HUES48 (cell line): ENCODE measurements at regions not wholly inside any gene's neighbourhood (a gene's known extent, or its start where the extent isn't known, plus 50 kb on each side); places are given as distances from the start of the nearest gene placed in this dataset.

ENCODE experiments used
- H3K27ac ChIP-seq: one replicate; pipeline ENCODE4 v1.7.0; 2013; ENCODE audit warnings: low read depth, low read length, inconsistent platforms
- H3K27me3 ChIP-seq: 2 replicates; pipeline ENCODE4 v1.6.1; 2013; ENCODE audit warnings: mild to moderate bottlenecking, low read length; ENCODE audit not compliant: control insufficient read depth, insufficient read depth
- H3K36me3 ChIP-seq: 2 replicates; pipeline ENCODE4 v1.6.1; 2013; ENCODE audit warnings: low read length; ENCODE audit not compliant: control insufficient read depth, insufficient read depth
- H3K4me1 ChIP-seq: 2 replicates; pipeline ENCODE4 v1.6.1; 2013; ENCODE audit warnings: mild to moderate bottlenecking, low read length; ENCODE audit not compliant: control insufficient read depth, insufficient read depth
- H3K4me3 ChIP-seq: 2 replicates; pipeline ENCODE4 v1.5.1; 2013; ENCODE audit warnings: mild to moderate bottlenecking, low read depth, low read length
- H3K9ac ChIP-seq: 2 replicates; pipeline ENCODE4 v1.6.1; 2013; ENCODE audit warnings: mild to moderate bottlenecking, low read depth, low read length, moderate library complexity
- H3K9me3 ChIP-seq: 2 replicates; pipeline ENCODE4 v1.6.1; 2013; ENCODE audit warnings: low read length; ENCODE audit not compliant: control insufficient read depth, insufficient read depth

DNA sequence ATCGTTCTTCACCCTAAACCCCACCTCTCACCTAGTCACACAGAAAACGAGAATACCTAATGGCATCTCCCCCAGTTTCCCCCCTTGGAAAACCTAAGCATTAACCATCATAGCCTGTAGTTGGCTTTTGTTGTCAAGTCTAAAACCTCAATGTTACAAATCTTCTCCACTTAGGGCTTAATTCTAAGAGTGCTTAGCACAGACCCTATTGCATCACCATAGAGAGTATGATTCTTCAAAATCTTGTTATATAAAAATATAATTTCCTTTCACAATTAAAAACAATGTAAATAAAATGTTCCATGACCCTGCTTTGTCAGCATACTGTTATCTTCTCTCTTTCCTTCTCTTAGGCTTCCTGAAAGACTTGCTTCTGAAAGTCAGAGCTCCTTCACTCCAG lies 263.2 kb upstream of the RGS18 start:
- no peaks in the 10 kb centered on the region for H3K36me3 ChIP-seq
- no peaks in the 10 kb centered on the region for H3K4me1 ChIP-seq
- H3K9ac ChIP-seq: no peak overlapping the region
- H3K27ac ChIP-seq: no peak overlapping the region
- H3K4me3 ChIP-seq: no peak overlapping the region
- H3K9me3 ChIP-seq: no peaks in the 10 kb centered on the region
- no peaks in the 10 kb centered on the region for H3K27me3 ChIP-seq

DNA sequence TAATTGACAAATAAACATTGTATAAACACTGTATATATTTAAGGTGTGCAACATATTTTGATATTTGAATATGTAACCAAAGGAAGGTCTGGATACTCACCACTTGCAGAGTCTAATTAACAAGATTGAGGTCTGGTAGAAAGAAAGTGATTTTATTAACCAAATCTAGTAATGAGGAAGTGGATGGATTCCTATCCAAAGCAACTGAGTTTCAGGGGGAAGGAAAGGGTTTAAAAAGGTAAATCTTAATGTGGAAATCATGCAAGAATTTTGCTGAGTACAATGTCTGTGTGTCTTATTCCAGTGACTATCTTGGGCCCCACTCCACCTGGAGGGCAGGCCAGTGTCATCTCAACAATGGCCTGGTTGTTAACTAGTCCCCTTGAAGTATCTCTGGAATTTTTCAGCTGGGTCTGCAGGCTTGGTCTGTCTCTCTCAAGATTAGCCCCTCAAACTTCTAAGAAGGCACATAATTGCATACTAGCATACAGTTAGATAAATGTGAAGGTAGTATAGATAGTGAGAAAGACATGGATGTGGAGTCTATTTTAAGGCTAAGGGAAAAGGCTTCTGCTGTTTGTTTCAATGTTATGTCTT lies 262.7 kb upstream of the RGS18 start:
- no peak overlapping the region for H3K9ac ChIP-seq
- no peaks in the 10 kb centered on the region for H3K27me3 ChIP-seq
- H3K36me3 ChIP-seq: no peaks in the 10 kb centered on the region
- no peak overlapping the region for H3K4me3 ChIP-seq
- H3K27ac ChIP-seq: no peak overlapping the region
- H3K9me3 ChIP-seq: no peaks in the 10 kb centered on the region
- H3K4me1 ChIP-seq: no peaks in the 10 kb centered on the region

DNA sequence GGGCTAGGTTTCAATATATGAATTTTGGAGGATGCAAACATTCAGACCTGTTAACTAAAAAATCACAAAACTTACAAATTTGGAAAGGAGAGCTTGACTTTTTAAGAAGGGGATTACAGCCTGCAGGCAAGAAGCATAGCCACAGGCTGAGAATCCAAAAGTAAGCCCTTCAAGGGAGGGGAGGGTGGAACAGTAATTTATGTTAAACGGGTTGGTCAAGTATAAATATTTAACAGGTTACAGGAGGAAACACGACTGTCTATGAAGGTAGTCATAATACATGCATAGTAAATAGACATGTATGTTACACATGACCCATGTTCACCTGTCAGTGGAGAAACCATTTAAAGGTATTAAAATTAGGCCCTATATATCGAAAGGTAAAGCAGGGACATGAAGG lies 261.1 kb upstream of the RGS18 start:
- no peaks in the 10 kb centered on the region for H3K27me3 ChIP-seq

DNA sequence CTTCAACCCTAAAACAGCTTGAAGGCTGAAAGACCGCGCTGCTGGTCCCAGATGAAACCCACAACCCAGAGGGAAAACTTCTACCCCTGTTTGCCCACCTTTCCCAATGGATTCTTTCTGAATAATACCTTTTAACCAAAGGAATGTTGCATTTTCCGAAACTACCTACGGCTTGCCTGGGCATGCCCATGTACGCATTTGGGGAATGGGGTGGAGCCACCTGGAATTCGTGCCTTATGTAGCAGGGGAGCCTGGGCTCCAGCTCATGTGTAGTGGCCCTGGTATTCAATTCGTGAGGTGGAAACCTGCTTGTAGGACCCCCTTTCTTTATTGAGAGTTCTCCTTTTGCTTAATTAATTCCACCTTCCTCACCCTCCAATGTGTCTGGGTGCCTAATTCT lies 256.6 kb upstream of the RGS18 start:
- H3K27ac ChIP-seq: no peak overlapping the region
- peaks cover 4% of the 10 kb centered on the region; the same call in 1 of the 2 replicates for H3K9me3 ChIP-seq
- no peaks in the 10 kb centered on the region for H3K36me3 ChIP-seq
- no peaks in the 10 kb centered on the region for H3K4me1 ChIP-seq
- H3K27me3 ChIP-seq: no peaks in the 10 kb centered on the region
- H3K4me3 ChIP-seq: no peak overlapping the region
- no peak overlapping the region for H3K9ac ChIP-seq

More for the DNA sequence above, 261.1 kb upstream of the RGS18 start:
- Histone ChIP-seq H3K27ac (no peak overlapping the region), H3K36me3 (no peaks in the 10 kb centered on the region), H3K4me3 (no peak overlapping the region), H3K9ac (no peak overlapping the region), H3K9me3 (peaks cover 4% of the 10 kb centered on the region; the same call in 1 of the 2 replicates), H3K4me1 (no peaks in the 10 kb centered on the region)

DNA sequence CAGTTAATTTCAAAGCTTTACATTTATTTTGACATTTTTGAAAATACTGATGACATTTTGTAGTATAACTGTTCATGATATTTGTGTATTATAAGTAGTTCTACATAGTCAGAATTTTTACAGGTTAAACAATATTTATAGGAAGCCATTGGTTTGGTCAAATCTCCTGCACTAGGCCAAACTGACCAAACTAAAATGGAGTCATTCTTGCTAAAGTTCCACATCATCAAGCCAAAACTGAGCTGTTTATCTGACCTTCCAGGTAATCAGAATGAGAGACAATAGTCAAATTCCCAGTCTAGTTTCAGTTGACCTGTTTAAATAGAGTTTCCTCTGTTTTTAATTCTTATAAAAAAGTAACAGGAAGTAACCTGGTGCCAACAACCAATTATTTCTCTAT lies 253.3 kb upstream of the RGS18 start:
- no peak overlapping the region for H3K4me3 ChIP-seq
- H3K36me3 ChIP-seq: no peaks in the 10 kb centered on the region
- no peaks in the 10 kb centered on the region for H3K27me3 ChIP-seq
- no peak overlapping the region for H3K27ac ChIP-seq
- peaks cover 6% of the 10 kb centered on the region; the same call in 1 of the 2 replicates for H3K4me1 ChIP-seq
- H3K9me3 ChIP-seq: peaks cover 9% of the 10 kb centered on the region; the same call in 1 of the 2 replicates
- no peak overlapping the region for H3K9ac ChIP-seq

DNA sequence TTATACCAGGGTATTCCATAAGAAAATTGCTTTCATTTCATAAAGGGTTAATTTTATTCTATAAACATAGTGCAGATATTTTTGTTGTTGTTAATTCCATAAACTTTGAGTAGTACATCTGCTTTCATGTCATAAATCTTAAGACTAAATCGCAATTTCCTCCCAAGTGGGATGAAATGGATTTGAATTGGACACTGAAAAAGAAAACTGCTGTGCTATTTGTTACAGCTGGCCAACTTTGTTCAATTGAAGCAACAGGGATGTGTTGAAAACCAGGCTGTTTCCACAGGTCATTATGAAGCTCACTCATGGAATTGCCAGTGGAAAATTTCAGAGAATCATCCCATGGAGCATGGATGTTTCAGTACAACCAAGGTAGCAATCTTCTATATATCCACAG lies 252.5 kb upstream of the RGS18 start:
- no peak overlapping the region for H3K4me3 ChIP-seq
- H3K27ac ChIP-seq: no peak overlapping the region
- no peaks in the 10 kb centered on the region for H3K36me3 ChIP-seq
- H3K9ac ChIP-seq: no peak overlapping the region
- H3K4me1 ChIP-seq: peaks cover 6% of the 10 kb centered on the region; the same call in 1 of the 2 replicates
- no peaks in the 10 kb centered on the region for H3K27me3 ChIP-seq
- peaks cover 9% of the 10 kb centered on the region; the same call in 1 of the 2 replicates for H3K9me3 ChIP-seq

DNA sequence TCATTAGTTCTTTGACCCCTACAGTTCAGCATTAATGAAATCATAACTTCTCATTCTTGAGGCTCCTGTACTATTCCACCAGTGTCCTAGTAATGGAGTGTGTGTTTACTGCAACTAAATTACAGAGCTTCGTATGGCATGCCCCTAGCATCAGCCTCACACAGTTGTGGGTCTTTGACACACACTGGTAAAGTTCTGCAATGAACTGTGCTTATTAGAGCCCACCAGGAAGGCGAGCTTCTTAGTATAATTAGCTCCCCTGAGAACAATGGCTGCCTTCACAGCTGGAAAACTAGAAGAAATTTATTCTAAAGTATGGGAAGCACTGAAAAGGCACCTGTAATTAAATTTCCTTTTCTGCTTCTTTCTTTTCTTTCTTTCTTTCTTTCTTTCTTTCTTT lies 251.1 kb upstream of the RGS18 start:
- no peaks in the 10 kb centered on the region for H3K36me3 ChIP-seq
- H3K27me3 ChIP-seq: no peaks in the 10 kb centered on the region
- no peak overlapping the region for H3K9ac ChIP-seq
- peaks cover 5% of the 10 kb centered on the region; the same call in 1 of the 2 replicates for H3K9me3 ChIP-seq
- H3K27ac ChIP-seq: no peak overlapping the region
- H3K4me3 ChIP-seq: no peak overlapping the region
- H3K4me1 ChIP-seq: peaks cover 6% of the 10 kb centered on the region; the same call in 1 of the 2 replicates

DNA sequence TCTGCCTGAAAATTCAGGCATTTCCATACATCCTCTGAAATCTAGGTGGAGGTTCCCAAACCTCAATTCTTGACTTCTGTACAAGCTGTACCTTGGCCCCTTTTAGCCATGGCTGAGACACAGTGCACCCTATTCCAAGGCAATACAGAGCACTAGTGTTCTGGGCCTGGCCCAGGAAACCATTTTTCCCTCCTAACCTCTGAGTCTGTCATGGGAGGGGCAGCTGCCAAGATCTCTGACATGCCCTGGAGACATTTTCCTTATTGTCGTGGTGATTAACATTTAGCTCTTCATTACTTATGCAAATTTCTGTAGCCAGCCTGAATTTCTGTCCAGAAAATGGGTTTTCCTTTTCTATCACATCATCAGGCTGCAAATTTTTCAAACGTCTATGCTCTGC lies 248.0 kb upstream of the RGS18 start:
- no peaks in the 10 kb centered on the region for H3K27me3 ChIP-seq
- H3K9me3 ChIP-seq: peaks cover 5% of the 10 kb centered on the region; the same call in 1 of the 2 replicates
- no peak overlapping the region for H3K4me3 ChIP-seq
- H3K27ac ChIP-seq: no peak overlapping the region
- H3K4me1 ChIP-seq: peaks cover 6% of the 10 kb centered on the region; the same call in 1 of the 2 replicates
- H3K9ac ChIP-seq: no peak overlapping the region
- no peaks in the 10 kb centered on the region for H3K36me3 ChIP-seq

DNA sequence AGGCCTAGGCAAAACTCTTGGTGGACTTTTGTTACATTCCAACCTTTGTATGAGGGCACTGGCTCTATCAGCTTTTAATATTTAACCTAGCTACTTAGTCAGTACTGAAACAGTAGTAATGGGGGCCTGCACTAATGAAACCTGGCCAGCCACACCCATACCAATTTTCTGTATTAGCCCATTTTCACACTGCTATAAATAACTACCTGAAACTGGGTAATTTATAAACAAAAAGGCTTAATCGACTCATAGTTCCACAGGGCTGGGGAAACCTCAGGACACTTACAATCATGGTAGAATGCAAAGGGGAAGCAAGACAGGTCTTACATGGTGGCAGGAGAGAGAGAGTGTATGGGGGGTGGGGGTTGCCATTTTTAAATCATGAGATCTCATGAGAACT lies 245.7 kb upstream of the RGS18 start:
- H3K36me3 ChIP-seq: no peaks in the 10 kb centered on the region
- H3K9ac ChIP-seq: no peak overlapping the region
- no peaks in the 10 kb centered on the region for H3K27me3 ChIP-seq
- no peak overlapping the region for H3K27ac ChIP-seq
- peaks cover 5% of the 10 kb centered on the region; the same call in 1 of the 2 replicates for H3K9me3 ChIP-seq
- H3K4me1 ChIP-seq: no peaks in the 10 kb centered on the region
- no peak overlapping the region for H3K4me3 ChIP-seq

DNA sequence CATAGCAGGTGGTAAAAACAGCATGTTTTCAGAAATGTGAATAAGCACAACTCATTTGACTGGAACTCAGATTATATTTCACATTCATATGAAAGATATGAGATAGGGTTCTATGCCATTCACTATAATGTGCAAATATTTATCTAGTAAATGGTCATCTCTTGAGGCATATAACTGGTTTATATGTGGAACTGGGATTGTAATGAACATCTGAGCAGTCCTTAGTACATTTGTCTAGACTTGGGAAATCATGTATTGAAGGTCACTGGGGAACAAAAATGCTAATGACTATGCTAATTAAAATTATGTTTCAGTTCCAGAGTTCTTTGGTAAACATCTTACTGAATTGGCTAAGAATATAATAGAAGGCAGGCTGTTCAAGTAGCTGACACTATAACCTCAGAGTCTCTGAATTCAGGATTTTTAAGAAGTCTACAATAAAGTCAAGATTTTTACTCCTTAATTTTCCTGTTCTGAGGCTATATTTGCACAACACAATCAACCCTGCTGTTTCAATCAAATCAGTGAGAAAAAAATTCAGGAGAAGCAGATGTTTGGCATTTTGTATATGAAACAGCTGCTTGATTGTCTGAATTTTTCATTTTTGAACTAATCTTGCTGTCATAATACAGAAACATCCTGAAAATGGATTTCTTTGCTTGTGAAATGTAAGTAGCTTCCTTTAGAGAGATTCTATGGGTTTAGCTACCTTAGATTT lies 244.8 kb upstream of the RGS18 start:
- Histone ChIP-seq H3K4me3 (no peak overlapping the region), H3K9me3 (peaks cover 5% of the 10 kb centered on the region; the same call in 1 of the 2 replicates), H3K27ac (no peak overlapping the region), H3K9ac (no peak overlapping the region), H3K36me3 (no peaks in the 10 kb centered on the region), H3K27me3 (no peaks in the 10 kb centered on the region), H3K4me1 (no peaks in the 10 kb centered on the region)

DNA sequence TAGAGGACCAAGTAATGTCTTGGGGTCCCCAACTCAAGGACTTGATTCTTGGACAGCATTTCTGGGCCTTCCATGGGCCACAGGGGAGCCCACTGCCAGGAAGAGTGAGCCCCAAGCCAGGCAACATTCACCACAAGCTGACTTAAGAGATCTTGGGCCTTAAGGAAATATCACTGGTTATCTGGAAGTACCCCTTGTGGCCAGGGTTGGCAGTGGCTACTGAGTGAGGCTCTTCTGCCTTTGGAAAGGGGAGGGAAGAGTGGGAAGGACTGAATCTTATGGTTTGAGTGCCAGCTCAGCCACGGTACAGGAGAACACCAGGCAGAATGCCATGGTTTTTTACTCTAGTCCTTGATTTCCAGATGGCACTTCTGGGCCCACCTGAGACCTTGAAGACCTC lies 228.9 kb upstream of the RGS18 start:
- no peaks in the 10 kb centered on the region for H3K27me3 ChIP-seq
- no peak overlapping the region for H3K9ac ChIP-seq
- H3K9me3 ChIP-seq: no peaks in the 10 kb centered on the region
- H3K4me1 ChIP-seq: no peaks in the 10 kb centered on the region
- no peak overlapping the region for H3K27ac ChIP-seq
- H3K36me3 ChIP-seq: no peaks in the 10 kb centered on the region
- H3K4me3 ChIP-seq: no peak overlapping the region
